SK-N-SH (cell line): ENCODE measurements at regions not wholly inside any gene's neighbourhood (a gene's known extent, or its start where the extent isn't known, plus 50 kb on each side); places are given as distances from the start of the nearest gene placed in this dataset.

Source experiments
- CTCF ChIA-PET: fragments of 300-600, 350-600 bp; formaldehyde crosslinking; extraction: SDS; loops from one replicate; lab custom pipeline; 2021; lab: Yijun Ruan, JAX
- POLR2A ChIA-PET: fragments of 350-600 bp; sonication (Branson Sonifier 250); formaldehyde crosslinking; extraction: SDS; loops from one replicate; lab custom pipeline; 2020; ENCODE audit warnings: antibody characterized with exemption, inconsistent platforms; lab: Yijun Ruan, JAX
- DNase-seq: peaks from one replicate; pipeline ENCODE4 v3.0.0; 2012
- H2AFZ ChIP-seq: fragments of 200-600 bp; sonication (generic); 2 replicates; pipeline ENCODE4 v1.8.1; 2016; ENCODE audit warnings: antibody characterized with exemption, mild to moderate bottlenecking, low read depth
- H3F3A ChIP-seq: fragments of 200-600 bp; sonication (generic); replicated peaks from 2 replicates; pipeline ENCODE3; 2016; ENCODE audit warnings: antibody characterized with exemption, mild to moderate bottlenecking; ENCODE audit not compliant: insufficient read depth
- H3K27ac ChIP-seq, 2 experiments: fragments of 200-500 bp in 1 of 2; fragments of 200-600 bp in 1 of 2; sonication (Bioruptor generic) in 1 of 2; sonication (generic), shearing (Covaris generic) in 1 of 2; 2 replicates each; pipeline versions ENCODE4 v1.5.1 to v1.6.1; 2014 to 2016; ENCODE audit warnings: low read depth in 2 of 2, inconsistent platforms in 1 of 2, low read length in 1 of 2, mild to moderate bottlenecking in 1 of 2, mixed read lengths in 1 of 2
- H3K27me3 ChIP-seq: fragments of 200-600 bp; sonication (generic), shearing (Covaris generic); 2 replicates; pipeline ENCODE4 v1.6.1; 2016; ENCODE audit warnings: mixed run types; ENCODE audit not compliant: insufficient read depth
- H3K36me3 ChIP-seq, 2 experiments: fragments of 200-500 bp in 1 of 2; fragments of 200-600 bp in 1 of 2; sonication (Bioruptor generic) in 1 of 2; sonication (generic) in 1 of 2; replicated peaks in 1 of 2; 2 replicates each; pipeline versions ENCODE3 to v1.5.1; 2014 to 2016; ENCODE audit warnings: low read length in 1 of 2, mild to moderate bottlenecking in 1 of 2; ENCODE audit not compliant: insufficient read depth in 2 of 2, control insufficient read depth in 1 of 2
- H3K4me1 ChIP-seq, 2 experiments: fragments of 200-500 bp in 1 of 2; fragments of 200-600 bp in 1 of 2; sonication (Bioruptor generic) in 1 of 2; sonication (generic), shearing (Covaris generic) in 1 of 2; 2 replicates each; pipeline versions ENCODE4 v1.5.1 to v1.6.1; 2014 to 2016; ENCODE audit warnings: low read depth in 1 of 2, low read length in 1 of 2, mixed run types in 1 of 2; ENCODE audit not compliant: insufficient read depth in 2 of 2, control insufficient read depth in 1 of 2
- H3K4me2 ChIP-seq: fragments of 200-600 bp; sonication (generic), shearing (Covaris generic); 2 replicates; pipeline ENCODE4 v1.6.1; 2017; ENCODE audit warnings: mixed run types
- H3K4me3 ChIP-seq, 2 experiments: fragments of 200-500 bp in 1 of 2; fragments of 200-600 bp in 1 of 2; sonication (Bioruptor generic) in 1 of 2; sonication (generic), shearing (Covaris generic) in 1 of 2; 2 replicates each; pipeline versions ENCODE4 v1.5.1 to v1.8.1; 2014 to 2016; ENCODE audit warnings: low read depth in 2 of 2, inconsistent platforms in 1 of 2, low read length in 1 of 2, mild to moderate bottlenecking in 1 of 2, mixed read lengths in 1 of 2, moderate library complexity in 1 of 2
- H3K79me2 ChIP-seq: fragments of 200-600 bp; sonication (generic); 2 replicates; pipeline ENCODE4 v1.8.1; 2017; ENCODE audit warnings: mild to moderate bottlenecking; ENCODE audit not compliant: insufficient read depth
- H3K9ac ChIP-seq: fragments of 200-600 bp; sonication (generic); 2 replicates; pipeline ENCODE4 v1.6.1; 2017; ENCODE audit warnings: mixed run types
- H3K9me2 ChIP-seq: fragments of 200-600 bp; sonication (generic); 2 replicates; pipeline ENCODE4 v1.6.1; 2017; ENCODE audit warnings: mixed run types
- H3K9me3 ChIP-seq: fragments of 200-600 bp; sonication (generic); 2 replicates; pipeline ENCODE4 v1.6.1; 2017; ENCODE audit warnings: mixed run types, mild to moderate bottlenecking, moderate library complexity
- H4K20me1 ChIP-seq: fragments of 200-600 bp; sonication (generic); 2 replicates; pipeline ENCODE4 v1.6.1; 2017; ENCODE audit warnings: mild to moderate bottlenecking, mixed run types; ENCODE audit not compliant: insufficient read depth
- ELF1 ChIP-seq: IDR thresholded peaks from 2 replicates; pipeline ENCODE4 v1.4.0; 2012
- GABPA ChIP-seq: IDR thresholded peaks from 2 replicates; pipeline ENCODE4 v1.4.0; 2012; ENCODE audit warnings: low read depth, mild to moderate bottlenecking
- NRF1 ChIP-seq: IDR thresholded peaks from 2 replicates; pipeline ENCODE4 v1.6.1; 2012; ENCODE audit warnings: low read depth, mild to moderate bottlenecking, low read length
- PBX3 ChIP-seq: IDR thresholded peaks from 2 replicates; pipeline ENCODE4; 2012
- POLR2AphosphoS5 ChIP-seq: IDR thresholded peaks from 2 replicates; pipeline ENCODE4 v1.6.1; 2012; ENCODE audit warnings: low read depth, low read length
- RAD21 ChIP-seq: IDR thresholded peaks from 2 replicates; pipeline ENCODE4 v1.6.1; 2012; ENCODE audit warnings: mild to moderate bottlenecking, low read length
- RCOR1 ChIP-seq: fragments of 150-350 bp; IDR thresholded peaks from 2 replicates; pipeline ENCODE4 v1.6.1; 2017; ENCODE audit warnings: antibody characterized with exemption, low read length
- RFX5 ChIP-seq: IDR thresholded peaks from 2 replicates; pipeline ENCODE4 v1.6.1; 2012; ENCODE audit warnings: mild to moderate bottlenecking, improper control_type of control experiment, low read length
- SIN3A ChIP-seq: IDR thresholded peaks from 2 replicates; pipeline ENCODE4 v1.6.1; 2012; ENCODE audit warnings: low read depth, mild to moderate bottlenecking, low read length, moderate library complexity, borderline replicate concordance
- TEAD4 ChIP-seq: IDR thresholded peaks from 2 replicates; pipeline ENCODE4 v1.4.0; 2012; ENCODE audit warnings: mild to moderate bottlenecking, borderline replicate concordance; ENCODE audit not compliant: insufficient read depth
- WGBS: methylation state at CpG from one replicate; pipeline ENCODE4 v1.1.6; 2017; ENCODE audit warnings: low lambda C conversion rate; 5-methylcytosine and 5-hydroxymethylcytosine counted together
- TF ChIP-seq, protein P1 (sequence below): IDR thresholded peaks from 2 replicates; pipeline ENCODE4 v1.4.0; 2012; ENCODE audit warnings: low read depth, borderline replicate concordance

GRCh38 chr2:41032715-41033114 lies 580.8 kb upstream of the SLC8A1 start:
- CTCF ChIA-PET, result interaction anchor here (0.7 to 1.3 kb wide), 4 partner anchors 13 to 666 kb away, joined by 3 to 4 read pairs (median 3); no protein-coding TSS in a partner anchor

DNA sequence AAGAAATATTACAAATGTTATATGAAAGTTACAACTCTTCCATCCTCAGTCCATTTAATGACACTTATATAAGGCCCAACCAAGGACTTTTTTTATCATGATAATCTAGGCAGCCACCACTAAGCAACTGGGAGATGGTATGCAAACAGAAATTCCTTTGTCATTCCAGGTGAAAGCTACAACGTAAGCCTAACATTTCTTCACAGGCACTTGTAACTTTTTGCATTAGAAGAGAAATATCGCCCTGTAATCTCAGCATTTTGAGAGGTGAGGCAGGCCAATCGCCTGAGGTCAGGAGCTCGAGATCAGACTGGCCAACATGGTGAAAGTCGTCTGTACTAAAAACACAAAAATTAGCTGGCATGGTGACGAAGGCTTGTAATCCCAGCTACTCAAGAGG lies 581.2 kb upstream of the SLC8A1 start:
- Histone ChIP-seq H3K9ac (no peak overlapping the region), H3K4me2 (no peak overlapping the region), H3K4me1 (no peaks in the 10 kb centered on the region), H3K36me3 (no peaks in the 10 kb centered on the region), H3K27ac (no peak overlapping the region), H3K27me3 (no peaks in the 10 kb centered on the region), H3K4me3 (no peak overlapping the region)
- TF ChIP-seq NRF1 (no peak), TEAD4 (no peak), GABPA (no peak), SIN3A (no peak), RFX5 (no peak), PBX3 (no peak)
- TF ChIP-seq, all 33 proteins: peak for 0
- H2AFZ ChIP-seq, result no peak overlapping the region
- H3K79me2 ChIP-seq, result no peaks in the 10 kb centered on the region
- ChIA-PET CTCF (interaction anchor here (0.9 to 1.3 kb wide), 2 partner anchors 13 to 665 kb away, joined by 3 to 4 read pairs; no protein-coding TSS in a partner anchor), POLR2A (no interaction called here)
- no peaks in the 10 kb centered on the region for H3F3A ChIP-seq
- H3K9me3 ChIP-seq, result no peaks in the 10 kb centered on the region
- WGBS, result 57% methylated on average over 6 of the region's 6 CpGs
- no peaks in the 10 kb centered on the region for H3K9me2 ChIP-seq
- H4K20me1 ChIP-seq, result no peaks in the 10 kb centered on the region
- DNase-seq, result no peak

More at GRCh38 chr2:41032715-41033114, 580.8 kb upstream of the SLC8A1 start:
- Histone ChIP-seq H3K36me3 (no peaks in the 10 kb centered on the region), H3K4me3 (no peak overlapping the region), H3K9me3 (no peaks in the 10 kb centered on the region), H4K20me1 (no peaks in the 10 kb centered on the region), H3K4me1 (no peaks in the 10 kb centered on the region), H3K27ac (no peak overlapping the region), H2AFZ (no peak overlapping the region), H3F3A (no peaks in the 10 kb centered on the region), H3K9ac (no peak overlapping the region), H3K79me2 (no peaks in the 10 kb centered on the region), H3K4me2 (no peak overlapping the region), H3K9me2 (no peaks in the 10 kb centered on the region), H3K27me3 (no peaks in the 10 kb centered on the region)
- no peak for DNase-seq
- POLR2A ChIA-PET, result no interaction called here
- WGBS, result 42% methylated on average over 4 of the region's 4 CpGs
- TF ChIP-seq RCOR1 (no peak), ELF1 (no peak), PBX3 (no peak), POLR2AphosphoS5 (no peak), RAD21 (peak; percentile 16; the same call in 1 of the 2 replicates)
- TF ChIP-seq, protein P1, sequence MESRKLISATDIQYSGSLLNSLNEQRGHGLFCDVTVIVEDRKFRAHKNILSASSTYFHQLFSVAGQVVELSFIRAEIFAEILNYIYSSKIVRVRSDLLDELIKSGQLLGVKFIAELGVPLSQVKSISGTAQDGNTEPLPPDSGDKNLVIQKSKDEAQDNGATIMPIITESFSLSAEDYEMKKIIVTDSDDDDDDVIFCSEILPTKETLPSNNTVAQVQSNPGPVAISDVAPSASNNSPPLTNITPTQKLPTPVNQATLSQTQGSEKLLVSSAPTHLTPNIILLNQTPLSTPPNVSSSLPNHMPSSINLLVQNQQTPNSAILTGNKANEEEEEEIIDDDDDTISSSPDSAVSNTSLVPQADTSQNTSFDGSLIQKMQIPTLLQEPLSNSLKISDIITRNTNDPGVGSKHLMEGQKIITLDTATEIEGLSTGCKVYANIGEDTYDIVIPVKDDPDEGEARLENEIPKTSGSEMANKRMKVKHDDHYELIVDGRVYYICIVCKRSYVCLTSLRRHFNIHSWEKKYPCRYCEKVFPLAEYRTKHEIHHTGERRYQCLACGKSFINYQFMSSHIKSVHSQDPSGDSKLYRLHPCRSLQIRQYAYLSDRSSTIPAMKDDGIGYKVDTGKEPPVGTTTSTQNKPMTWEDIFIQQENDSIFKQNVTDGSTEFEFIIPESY, result no peak
